Limb (tissue), 2 donors: ENCODE measurements at regions not wholly inside any gene's neighbourhood (a gene's known extent, or its start where the extent isn't known, plus 50 kb on each side); places are given as distances from the start of the nearest gene placed in this dataset.

ENCODE experiments used
- DNase-seq, 2 donors: peaks; one replicate each; pipeline ENCODE4 v3.0.0-alpha.2; 2016; ENCODE audit errors: extremely low spot score in 2 of 2

DNA sequence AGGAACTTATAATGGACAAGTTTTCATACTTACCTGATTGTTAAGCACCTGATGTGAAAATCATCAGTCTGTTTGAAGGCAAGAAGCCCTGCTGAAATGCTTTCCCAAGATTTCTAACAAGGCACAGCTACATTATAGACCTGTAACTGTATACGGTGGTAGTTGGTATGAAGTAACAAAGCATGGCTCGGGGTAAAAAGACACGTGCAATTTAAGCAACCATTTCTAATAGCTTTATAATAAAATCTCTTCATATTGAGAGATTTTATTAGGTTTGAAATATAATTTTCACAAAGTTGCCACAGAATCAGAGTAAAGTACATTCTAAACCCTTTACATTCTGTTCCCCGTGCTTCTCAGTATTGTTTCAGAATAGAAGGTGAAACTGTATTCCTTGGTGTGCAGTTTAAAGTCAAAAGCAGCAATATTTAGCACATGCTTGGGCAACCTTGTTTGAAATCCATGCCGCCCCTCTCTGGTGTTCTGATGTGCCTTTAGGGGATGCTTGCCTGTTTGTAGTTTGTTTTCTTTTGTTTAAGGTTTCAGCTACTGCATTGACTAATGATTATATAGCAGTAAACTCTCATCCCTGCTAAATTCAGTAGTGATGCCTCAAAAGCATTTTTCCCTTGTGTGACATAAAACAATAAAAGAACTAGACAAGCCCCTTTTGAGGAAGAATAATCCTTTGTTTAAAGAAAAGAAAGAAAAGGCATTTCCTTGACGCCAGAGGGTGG lies 125.2 kb upstream of the OBI1 start:
- no peak for DNase-seq

DNA sequence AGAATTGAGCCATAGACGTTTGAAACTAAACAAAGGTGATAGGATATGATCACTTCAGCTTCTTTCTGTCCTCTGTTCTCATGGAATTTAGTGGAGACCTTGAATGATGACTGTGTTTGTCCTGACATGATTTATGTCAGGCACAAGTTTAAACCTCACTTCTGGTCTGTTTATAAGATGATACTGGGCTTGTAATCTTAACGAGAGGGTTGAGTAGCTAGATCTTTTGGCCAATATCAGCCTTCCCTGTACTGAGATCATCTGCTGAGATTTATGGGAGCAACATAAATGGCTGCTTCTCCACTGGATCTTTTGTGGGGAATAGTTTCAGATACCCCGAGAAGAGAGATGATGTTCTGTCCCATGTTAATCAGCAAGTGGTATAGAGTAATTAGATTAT lies 121.8 kb upstream of the OBI1 start:
- DNase-seq: no peak

DNA sequence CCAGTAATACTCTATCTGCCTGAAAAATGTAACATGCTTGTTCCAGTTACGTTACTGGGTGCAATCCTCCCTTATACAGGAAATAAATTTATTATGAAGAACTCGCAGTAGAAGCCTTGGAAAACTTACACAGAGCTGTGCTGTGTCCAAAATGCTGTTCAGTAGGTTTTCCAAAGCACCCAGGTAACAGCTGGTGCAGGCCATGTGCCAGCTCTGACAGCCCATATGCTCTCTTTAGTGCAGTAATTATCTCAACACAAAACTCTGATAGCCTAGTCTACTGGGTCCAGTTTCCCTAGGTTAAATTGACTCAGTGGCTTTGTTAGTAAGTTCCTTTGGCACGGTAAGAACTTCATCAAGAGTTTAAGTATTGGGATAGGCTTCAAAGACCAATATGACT lies 120.7 kb upstream of the OBI1 start:
- DNase-seq: no peak

DNA sequence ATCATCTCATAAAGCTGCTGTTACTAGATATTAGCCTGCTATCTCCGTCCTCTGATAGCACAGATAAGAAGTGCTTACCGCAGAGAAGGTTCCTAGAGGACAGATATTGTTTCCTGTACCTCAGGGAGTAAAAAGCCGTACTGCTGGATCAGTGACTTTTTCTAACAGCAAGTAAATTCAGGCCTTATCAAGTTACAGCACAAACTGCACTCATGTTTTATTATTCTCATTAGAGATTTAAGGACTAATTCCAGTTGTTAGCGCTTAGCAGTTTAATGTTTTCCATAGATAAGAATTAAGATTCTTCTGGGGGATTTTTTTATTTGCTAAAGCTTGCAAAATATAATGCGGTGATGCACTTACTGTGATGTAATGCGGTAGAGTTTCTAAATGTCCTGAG lies 119.0 kb upstream of the OBI1 start:
- DNase-seq: no peak

DNA sequence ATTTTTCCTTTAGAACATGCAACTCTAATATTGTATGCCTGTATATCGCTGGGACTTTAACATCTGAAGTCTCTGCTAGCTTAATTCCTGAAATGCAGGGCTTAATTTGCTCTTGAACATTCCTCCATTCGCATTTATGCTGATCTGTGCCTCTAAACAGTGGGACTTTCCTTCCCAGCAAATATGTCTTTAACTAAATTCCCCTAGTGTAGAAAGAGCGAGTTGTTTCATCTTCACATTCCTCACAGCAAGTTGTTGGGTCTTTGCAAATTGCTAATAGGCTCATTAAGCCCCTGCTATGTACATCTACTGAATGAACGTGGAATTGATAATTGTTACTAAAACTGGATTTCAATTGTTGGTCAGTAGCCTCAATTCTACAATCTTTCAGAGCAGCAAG lies 118.4 kb upstream of the OBI1 start:
- DNase-seq: no peak

DNA sequence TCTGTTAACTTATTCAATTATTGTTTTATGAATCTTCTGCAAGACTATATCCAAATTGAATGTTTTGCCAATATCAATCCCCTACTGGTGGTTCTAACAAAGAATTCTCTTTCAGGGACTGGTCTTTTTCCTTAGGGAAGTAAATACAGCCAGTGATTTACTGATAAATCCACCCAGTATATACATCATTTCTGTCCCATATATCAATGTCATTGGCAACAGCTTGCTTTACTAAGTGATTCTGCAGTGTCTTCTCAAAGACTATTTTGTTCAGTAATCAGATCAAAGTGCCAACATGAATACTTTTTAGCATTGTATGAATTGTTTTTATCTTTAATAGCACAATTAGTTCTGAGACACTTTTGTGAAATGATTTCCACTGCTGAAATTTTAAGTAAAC lies 114.0 kb upstream of the OBI1 start:
- no peak for DNase-seq

DNA sequence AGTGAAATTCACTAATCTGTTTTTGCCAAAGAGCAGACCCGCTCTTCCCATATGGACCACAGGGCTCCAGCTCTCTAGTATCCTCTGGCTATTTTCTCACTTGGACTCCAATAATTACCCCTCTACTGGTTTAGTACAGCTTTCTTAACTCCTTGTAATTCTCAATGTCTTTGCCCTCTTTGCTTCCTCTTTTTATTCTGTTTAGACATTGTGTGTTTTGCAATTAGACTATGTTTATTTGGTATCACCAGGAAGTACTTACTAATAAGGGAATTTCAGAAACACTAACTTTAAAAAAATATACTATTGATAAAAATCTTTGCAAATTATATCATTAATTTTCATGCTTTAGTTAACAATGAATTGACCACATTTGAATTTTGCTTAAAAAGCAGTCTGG lies 111.6 kb upstream of the OBI1 start:
- no peak for DNase-seq

DNA sequence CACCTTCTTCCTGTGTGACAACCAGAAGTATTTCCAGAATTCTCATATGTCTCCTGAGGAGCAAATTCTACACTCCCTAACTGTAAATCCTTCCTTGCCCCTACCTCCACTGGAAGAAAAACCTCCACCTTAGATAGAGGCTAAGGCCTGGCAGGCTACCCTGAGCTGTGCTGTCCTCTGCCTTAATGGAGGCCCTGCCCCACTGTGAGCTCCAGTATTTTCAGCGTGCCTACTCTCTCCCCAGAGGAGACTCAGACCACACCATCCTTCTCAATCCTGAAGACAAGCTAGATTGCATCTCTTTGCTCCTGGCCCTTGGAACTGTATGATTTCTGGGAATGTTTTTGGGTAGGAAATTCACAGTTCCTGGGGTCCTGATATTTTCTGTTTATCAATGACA lies 110.0 kb upstream of the OBI1 start:
- DNase-seq: no peak

DNA sequence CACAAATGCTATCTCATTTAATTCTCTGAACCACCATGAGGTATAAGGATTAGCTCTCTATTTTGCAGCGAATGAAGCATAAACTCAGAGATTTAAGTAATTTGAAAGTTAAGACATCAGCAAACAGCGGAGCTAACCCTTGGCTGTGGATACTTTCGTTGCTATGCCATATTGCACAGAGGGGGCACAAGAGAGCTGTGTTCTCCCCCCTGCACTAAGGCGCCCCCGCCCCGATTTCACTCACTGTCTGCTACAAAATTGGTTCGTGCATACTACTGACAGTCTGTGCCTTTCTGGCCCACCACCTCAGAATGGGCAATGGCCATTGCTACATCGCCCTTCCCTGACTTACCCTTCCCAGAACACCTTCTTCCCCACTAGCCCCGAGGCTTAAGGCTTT lies 105.7 kb upstream of the OBI1 start:
- DNase-seq: no peak

DNA sequence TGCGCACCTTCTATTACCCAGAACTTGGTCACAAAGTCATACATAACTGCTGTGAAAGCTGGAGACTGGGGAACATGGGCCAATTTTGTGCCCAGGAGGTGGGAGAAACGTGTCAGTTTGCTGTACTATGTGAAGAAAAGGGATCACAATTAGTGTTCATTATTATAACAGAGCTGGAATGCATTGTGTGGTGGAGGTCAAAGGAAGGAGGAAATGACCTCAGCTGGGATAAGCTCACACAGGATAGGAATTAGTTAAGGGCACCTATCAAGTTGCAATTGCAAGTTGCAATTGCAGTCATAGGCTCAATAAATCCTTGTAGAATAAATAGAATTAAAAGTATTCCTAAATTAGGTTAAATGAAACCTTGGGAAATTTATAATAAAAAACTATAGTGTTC lies 103.9 kb upstream of the OBI1 start:
- no peak for DNase-seq

DNA sequence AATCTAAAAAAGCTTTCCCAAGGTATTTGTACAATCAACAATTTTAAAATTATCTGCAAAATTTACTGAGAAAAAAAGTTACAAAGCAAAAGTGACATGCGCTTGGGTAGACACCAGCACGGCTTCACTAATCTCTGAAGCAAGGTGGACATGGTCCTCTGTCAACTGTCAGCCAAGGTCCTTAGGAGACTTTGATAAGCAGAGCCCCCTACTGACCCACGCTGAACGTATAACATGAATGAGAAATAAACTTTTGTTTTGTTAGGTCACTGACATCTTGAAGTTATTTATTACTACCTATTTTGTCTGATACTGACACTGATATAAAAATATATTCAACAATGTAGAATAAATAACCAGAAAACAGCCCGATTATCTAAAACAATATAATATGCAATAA lies 100.7 kb upstream of the OBI1 start:
- no peak for DNase-seq

DNA sequence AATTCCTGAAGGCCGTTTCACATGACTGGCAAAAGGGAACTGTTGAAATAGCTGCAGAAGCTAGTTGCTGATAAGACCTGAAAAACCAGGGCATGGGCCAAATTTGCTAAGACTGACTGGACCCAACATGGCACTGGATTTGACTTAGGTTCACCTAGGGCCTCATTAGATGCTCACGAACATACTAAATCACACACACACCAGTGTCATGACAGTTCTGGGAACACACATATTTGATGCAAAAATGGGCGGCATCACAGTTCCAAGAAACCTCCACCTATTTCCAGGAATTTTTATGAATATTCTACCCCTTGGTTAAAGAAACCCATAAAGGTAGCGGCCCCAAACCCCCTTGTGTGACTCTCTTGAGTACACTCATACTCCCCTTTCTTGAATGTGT lies 99.6 kb upstream of the OBI1 start:
- no peak for DNase-seq

DNA sequence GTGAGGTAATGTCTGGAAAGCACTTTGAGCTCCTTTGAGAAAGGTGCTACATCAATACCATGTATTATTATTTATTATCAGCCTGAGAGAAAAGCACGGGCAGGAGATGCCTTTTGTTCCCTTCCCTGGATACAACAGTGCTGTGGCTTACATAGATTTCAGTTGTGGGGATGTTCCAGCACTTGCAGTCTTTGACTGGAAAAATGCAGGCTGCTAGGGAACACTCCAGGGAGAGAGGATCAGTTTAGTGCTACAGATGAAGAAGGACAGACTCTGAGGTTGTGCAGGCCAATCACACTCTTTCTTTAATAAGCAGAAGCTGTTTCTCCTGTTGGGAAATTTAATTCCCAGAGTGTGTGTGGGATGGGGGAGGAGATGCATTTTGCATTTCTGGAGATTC lies 94.5 kb upstream of the OBI1 start:
- DNase-seq: no peak

DNA sequence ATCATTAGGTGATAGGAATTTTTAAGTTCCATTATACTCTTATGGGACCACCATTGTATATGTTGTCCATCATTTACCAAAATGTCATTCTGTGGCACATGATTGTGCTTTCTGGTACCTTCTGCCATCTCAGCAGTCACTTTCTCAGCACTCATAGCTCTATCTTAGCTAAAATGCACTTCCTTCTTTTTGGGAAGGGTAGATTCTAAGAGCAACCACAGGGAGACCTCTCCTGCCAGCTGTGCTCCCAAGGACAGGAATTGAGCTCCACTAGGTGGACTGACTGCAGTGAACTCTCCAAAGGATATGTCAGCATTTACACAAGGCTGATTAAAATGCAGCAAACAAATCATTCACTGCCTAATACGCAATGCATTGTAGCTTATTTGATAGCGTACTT lies 91.8 kb upstream of the OBI1 start:
- DNase-seq: no peak

DNA sequence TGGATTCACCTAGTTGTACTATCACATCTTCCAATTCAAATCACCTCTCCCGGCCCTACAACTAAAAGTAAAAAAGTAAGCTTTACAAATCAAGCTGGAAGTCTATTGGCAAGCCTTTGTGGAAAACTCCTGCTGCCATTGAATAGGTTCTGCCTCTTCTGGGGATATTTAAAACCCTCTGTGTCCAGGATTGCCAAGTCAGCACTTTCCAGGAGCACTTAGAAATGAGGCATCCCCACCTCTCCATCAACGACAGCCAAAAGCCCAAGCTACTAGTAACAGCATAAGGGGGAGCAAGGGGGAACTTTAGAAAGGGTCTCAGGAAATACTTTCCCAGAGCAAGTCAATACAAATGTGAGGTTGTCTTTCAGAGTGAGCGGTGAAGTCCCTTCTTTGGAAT lies 85.0 kb upstream of the OBI1 start:
- no peak for DNase-seq

DNA sequence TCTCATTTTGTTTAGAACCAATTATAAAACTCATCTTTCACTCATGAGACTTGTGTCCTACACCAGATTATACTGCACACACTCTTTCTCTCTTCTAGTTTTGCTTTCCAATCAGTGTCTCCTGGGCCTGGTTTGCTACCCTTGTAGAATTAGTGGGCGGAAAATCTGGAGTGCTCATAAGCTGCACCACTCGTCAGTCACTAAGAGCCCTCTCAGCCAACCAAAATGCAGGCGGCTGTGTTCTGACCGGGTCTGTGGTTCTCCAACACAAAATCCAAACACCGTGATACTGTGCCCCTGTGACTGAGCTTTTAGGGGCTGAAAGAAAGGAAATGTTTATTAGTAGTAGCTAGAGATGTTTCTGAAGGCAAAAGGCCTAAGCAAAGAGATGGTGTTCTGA lies 83.7 kb upstream of the OBI1 start:
- DNase-seq: no peak

DNA sequence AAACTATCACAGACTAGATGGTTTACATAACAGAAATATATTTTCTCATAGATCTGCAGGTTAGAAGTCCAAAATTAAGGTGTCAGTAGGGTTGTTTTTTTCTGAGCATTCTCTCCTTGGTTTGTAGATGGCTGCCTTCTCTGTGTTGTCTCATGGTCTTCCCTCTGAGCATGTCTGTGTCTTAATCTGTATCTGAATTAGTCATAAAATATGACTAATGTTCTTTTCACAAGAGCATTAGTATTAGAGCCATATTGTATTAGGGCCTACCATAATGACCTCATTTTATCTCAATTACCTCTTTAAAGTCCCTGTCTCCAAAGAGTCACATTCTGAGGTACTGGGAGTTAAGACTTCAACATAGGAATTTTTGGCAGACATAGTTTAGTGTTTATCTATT lies 77.2 kb upstream of the OBI1 start:
- no peak for DNase-seq

DNA sequence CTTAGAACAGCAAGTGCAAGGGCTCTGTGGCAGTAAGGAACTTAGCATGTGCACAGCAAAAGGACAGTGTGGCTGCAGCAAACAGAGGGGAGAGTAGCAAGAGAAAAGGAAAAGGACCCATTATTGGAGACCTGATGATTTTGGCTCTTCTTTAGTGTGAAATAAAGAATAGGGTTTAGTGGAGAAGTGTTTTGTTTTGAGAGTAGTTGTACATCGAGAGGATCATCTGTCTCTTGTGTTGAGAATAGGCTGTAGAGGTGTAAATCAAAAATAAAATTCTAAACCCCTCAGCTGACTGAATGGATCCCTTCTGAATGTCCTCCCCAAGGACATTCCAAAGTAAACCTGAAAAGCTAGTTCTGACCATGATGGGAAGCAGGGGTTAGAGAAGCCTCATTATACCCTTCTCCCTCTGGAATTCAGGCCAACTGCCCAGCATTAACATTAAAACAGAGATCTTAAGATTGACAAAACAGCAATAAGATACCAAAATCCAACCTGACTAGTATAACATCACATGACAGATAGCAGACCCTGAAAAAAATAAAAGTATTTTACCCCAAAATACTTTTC lies 73.6 kb upstream of the OBI1 start:
- DNase-seq: no peak

DNA sequence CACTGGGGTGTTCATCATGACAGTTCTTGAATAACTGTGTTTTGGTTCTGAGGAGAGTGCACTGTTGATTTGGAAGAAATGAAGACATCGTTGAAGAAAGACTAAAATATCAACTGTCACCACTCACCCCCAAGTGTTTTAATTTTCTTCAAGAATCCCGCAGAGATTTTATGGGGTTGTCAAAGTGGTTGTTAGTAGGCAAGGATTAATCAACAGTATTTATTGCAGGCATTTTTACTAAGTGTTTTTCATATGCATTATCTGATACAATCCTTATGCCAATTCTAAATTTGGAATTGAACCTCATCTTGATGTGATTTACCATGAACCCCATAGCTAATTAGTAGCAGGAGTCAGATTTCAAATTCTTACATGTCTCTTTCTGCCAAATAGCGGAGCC lies 63.7 kb upstream of the OBI1 start:
- DNase-seq: no peak

DNA sequence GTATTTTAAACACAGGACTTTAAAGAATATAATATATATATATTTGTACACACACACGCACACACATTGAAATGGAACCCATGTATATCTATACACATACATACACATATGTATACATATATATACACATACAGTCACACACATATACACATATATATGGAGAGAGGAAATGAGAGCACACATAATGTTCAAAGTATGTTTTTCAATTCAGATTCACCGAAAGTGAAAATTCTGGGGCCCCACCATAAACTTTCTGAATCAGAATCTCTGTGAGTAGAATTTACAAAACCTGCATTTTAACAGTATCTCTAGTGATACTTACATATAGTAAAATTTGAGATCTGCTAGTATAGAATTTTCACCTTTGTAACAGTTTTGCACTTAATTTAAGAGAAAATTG lies 60.4 kb upstream of the OBI1 start:
- no peak for DNase-seq

DNA sequence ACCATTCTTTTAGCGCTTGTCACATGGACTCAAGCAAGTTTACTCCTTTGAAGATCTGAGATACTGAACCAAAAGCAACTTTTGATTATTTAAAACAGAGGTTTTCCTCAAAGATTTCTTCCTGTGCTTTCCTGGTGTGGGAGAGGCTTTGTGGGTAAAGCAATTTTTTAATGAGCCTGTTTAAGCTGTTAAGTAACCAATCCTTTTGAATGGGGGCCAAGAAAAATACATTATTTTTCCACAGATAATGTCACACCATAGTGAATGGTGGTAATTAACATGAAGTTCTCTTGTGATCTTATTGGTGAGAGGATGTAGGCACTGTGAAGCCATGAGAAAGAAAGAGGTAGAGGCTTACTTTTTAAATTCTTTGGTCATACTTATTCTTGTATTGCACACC lies 55.8 kb upstream of the OBI1 start:
- DNase-seq: no peak

DNA sequence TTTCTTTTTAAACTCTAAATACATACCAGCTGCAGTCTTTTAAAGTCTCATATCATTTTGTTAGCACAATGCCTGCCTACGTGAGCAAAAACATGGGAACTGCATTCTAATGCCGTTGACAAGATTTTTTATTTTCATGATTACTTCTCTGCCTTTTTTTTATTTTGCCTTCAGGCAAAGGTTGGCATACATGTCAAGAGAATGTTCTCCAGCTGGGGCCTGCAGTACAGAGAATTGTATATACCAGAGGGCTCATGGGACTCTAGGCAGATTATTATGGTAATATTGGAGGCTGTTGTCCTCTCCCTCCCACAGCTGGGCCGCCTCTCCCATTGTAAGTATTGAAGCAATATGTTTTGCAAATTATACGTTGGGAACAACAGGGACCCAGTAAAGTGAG lies 53.9 kb upstream of the OBI1 start:
- DNase-seq: no peak

DNA sequence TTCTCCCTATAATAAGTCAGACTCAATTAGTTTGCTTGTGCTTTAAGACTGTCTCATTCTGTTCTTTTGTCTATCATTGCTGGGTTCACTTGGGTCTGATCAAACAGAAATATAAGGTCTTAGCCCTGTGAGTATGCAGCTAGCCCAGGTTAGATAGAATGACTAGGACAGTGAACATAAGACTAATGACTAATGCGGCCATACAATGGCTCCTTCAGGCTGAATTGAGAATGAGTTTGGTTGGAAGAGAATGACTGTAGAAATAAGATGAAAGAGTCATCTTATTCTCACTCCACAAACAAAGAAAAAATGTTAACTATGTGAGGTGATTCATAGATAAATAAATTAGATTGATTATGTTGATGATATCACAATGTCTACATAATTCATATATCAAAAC lies 50.1 kb upstream of the OBI1 start:
- no peak for DNase-seq
